ENCODE measurements at regions not wholly inside any gene's neighbourhood (a gene's known extent, or its start where the extent isn't known, plus 50 kb on each side); places are given as distances from the start of the nearest gene placed in this dataset.

- TF ChIP-seq CTCF (IDR thresholded peaks at IDR 0.05) (no peak), POLR2A (IDR thresholded peaks at IDR 0.05) (no peak), EP300 (IDR thresholded peaks at IDR 0.05) (no peak)
Measured at GRCh38 chr5:20420991-20421595, 433.1 kb upstream of the CDH18 start.

All from suprapubic skin (tissue), 3 donors.